HPDE6-E6E7 (cell line): ENCODE measurements at regions not wholly inside any gene's neighbourhood (a gene's known extent, or its start where the extent isn't known, plus 50 kb on each side); places are given as distances from the start of the nearest gene placed in this dataset.

Experiments used
- DNase-seq: peaks from one replicate; pipeline ENCODE4 v3.0.0; 2011; ENCODE audit warnings: missing footprints; ENCODE audit errors: extremely low spot score

DNA sequence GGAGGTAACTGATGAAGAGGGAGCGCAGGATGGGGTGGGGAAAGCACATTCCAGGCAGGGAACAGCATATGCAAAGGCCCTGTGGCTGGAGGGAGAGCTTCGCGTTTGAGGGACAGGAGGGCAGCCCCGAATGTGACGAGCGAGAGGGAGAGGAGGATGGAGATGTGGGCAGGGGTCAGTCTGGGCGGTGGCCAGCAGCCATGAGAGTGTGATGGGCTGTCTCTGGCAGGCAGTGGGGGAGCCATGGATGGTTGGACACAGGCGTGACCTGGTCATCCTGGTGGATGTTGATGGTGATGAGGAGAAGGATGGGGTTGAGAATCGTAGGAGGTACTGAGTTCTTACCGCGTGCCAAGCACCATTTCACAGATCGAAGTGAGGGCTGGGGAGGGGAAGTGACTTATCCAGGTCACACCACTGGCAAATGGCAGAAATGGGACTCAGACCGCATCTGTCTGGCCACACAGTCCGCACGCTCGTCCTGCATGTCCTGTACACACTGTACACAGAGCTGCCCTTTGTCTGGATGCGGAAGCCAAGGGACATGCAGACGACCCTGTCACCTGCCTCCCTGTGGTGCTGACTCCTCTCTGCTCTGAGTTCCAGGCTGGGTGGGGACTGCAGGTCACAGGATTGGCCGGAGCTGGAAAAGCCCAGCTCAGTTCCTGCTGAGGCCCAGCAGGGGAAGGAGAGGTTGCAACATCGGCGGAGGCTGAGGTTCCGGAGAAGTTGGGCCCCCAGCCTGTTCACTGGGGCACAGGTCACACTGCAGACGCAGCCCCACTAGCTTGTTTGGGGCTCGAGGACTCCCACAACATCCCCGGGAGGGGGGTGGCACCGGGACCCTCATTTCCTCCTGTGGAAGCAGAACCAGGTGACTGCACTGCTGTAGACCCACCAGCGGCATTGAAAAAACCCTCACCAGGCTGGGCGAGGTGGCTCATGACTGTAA lies 165.6 kb upstream of the IER5L start:
- DNase-seq: no peak

DNA sequence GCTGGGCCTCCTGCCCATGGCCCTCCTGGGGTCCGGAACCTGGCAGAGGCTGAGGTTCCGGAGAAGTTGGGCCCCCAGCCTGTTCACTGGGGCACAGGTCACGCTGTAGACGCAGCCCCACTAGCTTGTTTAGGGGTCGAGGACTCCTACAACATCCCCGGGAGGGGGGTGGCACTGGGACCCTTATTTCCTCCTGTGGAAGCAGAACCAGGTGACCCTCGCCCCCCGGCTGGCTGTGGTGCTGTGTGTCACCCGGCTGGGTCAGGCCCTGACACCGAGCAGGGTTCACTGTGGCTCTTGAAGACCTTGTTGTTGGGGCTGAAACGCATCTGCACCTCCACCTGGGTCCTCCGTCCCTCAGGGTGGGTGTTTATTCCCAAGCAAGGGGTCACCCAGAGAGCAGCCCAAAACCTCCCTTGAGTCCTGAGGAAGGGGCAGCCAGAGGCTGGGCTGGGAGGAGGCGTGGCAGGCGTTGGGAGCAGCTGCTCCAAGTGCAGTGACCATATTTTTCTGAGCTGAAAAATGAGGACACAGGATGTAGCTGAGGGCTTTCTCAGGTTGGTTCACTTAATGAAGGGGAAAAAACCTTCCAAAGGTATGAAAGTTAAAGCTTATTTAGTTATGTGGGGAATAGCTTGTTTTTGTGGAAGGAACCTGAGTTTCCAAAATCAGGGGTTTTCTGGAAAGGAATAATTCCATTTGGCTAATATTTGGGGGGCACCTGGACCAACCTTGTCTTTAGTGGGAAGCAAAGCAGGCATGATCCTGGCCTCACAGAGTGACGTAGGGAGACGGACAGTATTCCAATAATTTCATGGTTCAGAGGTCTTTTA lies 164.7 kb upstream of the IER5L start:
- DNase-seq: no peak

- no peak for DNase-seq
These were observed 163.9 kb upstream of the IER5L start for GRCh38 chr9:129341987-129342348.

DNA sequence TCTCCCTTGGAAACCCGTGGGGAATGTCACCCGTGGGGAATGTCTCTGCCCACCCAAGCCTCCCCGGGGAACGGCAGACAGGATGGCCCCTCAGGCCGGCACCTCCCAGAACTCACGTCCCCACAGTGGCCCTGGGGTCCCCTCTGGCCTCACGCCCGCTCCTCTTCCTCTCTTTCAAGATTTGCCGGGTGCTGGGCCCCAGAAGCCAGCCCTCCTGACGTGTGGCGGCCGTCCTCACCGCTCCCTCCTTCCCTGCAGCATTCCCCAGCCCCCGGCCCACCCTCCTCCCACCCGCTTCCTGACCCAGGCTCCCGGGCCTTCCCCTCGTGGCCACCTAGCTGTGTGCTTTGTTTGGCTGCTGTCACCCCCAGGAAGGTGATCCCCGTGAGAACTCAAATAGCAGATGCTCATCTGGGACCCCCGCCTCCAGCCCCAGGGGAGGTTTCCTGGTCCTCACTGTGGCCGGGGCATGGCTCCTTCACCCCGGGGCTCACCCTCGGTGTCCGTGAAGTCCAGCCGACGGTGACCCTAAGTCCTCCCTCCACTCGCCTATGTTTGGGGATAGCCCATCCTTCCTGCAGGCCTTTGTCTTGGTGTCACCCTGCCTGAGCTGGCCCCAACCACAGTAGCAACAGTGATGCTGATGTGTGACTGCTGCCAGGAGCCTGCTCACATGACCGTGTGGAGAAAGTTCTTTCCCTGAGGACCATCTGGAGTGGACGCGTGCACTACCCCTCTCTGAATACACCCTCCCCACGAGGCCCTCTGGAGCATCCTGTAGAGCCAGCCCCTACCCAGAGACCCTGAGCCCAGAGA lies 163.3 kb upstream of the IER5L start:
- no peak for DNase-seq

- no peak for DNase-seq
These were observed 162.5 kb upstream of the IER5L start for GRCh38 chr9:129340427-129341170.

- no peak for DNase-seq
These were observed 161.6 kb upstream of the IER5L start for GRCh38 chr9:129339539-129340157.

DNA sequence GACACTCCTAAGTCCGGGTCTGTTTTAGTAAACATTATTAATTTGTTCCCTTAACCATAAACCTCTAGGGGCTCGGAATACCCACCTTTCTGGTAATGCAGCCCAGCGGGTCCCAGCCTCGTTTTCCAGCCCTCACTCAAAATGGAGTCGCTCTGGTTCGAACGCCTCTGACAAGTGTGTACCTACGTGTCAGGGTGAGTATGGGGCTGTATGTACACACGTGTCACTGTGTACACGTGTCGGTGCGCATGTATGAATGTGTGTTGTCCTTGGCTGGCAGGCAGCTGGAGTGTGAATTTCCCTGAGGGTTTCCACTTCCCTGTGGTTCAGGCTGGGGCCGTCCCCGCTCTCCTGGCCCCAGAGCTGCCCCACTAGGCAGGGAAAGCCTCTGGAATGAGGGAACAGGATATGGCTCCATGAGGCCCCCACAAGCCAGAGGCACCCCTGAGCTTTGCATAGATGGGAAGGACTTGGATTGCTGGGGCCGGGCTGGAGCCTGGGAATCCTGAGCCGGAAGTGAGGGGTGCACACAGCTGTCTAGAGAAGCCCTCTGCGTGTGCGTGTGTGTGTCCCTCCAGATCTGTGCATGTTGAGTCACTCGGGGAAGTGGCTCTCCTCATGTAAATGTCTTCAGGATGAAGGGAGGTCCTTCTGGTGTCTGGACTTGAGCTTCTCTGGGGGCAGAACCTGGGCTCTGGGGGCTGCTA lies 160.8 kb upstream of the IER5L start:
- no peak for DNase-seq

GRCh38 chr9:129337336-129338140 lies 159.5 kb upstream of the IER5L start:
- no peak for DNase-seq

DNA sequence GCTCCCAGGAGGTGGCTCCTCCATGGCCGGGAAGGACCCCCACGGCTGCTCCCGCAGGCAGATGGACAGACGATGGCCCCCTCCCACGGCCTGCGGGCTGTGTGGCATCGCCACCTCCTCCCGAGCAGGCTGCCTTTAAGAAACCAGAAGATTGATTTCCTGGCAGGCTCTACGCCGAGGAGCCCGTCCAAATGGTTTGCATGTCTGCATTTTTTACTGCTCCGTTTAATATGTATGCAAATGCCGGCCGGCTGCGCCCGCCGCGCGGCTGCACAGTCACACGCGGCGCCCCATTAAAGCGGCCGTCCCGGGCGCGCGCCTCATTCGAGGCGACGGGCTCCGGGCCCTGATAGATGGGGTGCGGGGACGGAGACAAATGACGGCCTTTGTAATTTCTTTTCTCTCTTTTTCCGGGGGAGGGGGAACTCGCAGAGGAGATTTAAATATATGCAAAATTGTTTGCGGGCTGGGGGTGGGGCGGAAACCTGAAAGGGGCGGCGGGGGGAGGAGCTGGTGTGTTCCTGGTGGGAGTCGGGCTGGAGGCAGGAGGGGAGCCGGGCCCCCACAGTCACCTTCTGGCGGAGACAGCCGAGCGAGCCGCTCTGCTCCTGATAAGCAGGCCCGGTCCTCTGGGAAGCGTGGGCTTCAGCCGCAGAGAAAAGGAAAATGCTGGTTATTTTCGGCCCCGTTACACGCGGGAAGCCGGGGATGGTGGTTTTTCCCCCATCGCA lies 158.7 kb upstream of the IER5L start:
- no peak for DNase-seq

- no peak for DNase-seq
These were observed 158.1 kb upstream of the IER5L start for GRCh38 chr9:129336130-129336528.

DNA sequence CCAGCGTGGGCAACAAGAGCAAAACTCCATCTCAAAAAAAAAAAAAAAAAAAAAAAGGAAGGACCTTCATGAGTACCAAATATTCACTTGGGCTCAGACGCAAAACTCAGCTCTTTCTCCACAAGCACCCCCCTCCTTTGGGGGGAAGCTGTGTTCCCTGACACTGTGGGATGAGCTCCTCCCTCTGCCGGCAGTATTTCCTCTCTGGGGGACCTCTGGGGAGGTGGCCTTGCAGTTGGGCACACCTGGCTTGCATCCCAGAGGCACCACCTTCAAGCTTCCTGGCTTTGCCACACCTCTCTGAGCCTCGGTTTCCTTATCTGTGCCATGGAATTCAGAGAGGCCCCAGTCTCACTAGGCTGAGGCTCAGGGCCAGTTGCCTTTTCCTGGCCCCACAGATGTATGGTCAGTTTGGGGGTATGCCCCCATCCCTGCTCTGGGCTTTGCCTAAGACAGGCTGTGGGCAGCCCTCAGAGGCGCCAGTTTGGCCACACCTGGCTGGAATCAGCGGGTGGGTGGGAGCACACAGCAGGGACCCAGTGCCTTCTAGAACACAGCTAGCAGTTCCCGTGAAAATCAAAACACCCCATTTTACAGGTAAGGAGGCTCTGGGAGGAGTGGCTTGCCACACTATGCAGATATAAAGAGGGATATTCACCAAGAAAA lies 157.5 kb upstream of the IER5L start:
- DNase-seq: no peak

DNA sequence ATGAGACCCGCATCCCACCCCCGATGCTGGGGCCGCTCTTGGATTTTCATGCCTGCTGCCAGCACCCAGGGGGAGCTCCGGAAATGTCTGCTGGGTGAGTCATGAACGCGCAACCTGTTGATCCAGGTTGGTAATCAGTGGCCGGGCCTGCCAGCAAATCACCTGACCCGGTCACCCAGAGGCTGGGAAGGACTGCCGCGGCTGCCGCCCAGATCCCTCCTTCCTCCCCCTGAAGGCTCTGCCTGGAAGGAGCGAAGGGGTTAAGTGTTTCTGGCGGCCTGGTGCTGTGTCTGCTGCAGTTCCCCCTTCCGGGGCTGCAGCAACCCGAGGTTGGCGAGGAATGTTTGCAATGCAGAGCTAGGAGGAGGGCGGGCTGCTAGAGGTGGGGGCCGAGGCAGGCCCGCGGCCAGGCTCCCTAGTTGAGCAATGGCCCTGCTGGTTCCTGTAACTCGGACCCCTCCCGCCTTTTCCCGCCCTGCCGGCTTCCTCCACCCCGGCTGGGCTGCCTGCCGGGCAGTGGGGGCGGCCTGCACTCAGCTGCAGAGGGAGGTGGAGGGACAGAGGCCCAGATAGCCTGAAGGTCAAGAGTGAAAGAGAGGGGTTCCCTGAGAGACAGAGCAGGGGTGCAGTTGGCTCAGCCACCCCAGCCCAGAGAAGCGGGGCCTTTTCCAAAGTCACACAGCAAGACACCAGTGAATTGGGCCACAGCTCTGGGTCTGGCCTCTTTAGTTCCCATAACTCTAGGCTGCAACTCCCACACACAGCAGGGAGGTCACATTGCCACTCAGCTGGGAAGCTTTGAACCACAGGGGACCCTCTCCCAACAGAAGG lies 156.3 kb upstream of the IER5L start:
- DNase-seq: peak; percentile 97

DNA sequence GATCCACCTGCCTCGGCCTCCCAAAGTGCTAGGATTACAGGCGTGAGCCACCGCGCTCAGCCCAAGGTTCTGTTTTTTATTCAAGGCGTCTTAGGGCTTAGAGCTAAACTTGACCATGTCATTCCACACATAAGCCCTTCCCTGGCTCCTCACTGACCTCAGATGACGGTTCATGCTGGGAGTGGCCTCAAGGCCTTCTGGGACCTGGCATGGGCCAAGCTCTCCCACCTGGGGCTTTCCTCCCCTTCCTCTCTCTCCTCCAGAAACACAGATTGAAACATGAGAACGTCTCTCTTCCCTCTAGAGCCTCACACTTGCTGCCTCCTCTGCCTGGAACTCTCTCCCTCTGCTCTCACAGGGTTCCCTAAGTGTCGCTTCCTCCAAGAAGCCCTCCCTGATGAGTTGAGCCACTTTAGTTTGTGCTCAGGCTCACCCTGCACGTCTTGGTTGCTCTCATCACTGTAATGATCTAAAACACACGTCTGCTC lies 155.6 kb upstream of the IER5L start:
- DNase-seq: peak; percentile 53

GRCh38 chr9:129332581-129332980 lies 154.5 kb upstream of the IER5L start:
- no peak for DNase-seq

GRCh38 chr9:129331772-129332500 lies 153.9 kb upstream of the IER5L start:
- peak; percentile 94 for DNase-seq

- no peak for DNase-seq
These were observed 153.4 kb upstream of the IER5L start for GRCh38 chr9:129331493-129331765.
